Liver (tissue), 3 donors: ENCODE measurements at regions not wholly inside any gene's neighbourhood (a gene's known extent, or its start where the extent isn't known, plus 50 kb on each side); places are given as distances from the start of the nearest gene placed in this dataset.

Source experiments
- JUND ChIP-seq, 2 donors: IDR thresholded peaks; 2 replicates each; pipeline ENCODE4 v1.6.1; 2016; ENCODE audit warnings: antibody characterized with exemption in 2 of 2
- RAD21 ChIP-seq, 2 donors: IDR thresholded peaks; 2 replicates each; pipeline ENCODE4 v1.6.1; 2016; ENCODE audit warnings: antibody characterized with exemption in 2 of 2, mild to moderate bottlenecking in 2 of 2
- TF ChIP-seq, protein P1 (sequence below): fragments of 150-350 bp; IDR thresholded peaks from 2 replicates; pipeline ENCODE4 v1.5.1; 2017; ENCODE audit warnings: improper control_type of control experiment, low read depth, low read length; ENCODE audit not compliant: missing input control
- TF ChIP-seq, protein P2 (sequence below): IDR thresholded peaks from 2 replicates; pipeline ENCODE4 v1.6.1; 2016; ENCODE audit warnings: antibody characterized with exemption
- donor health status: healthy.
- donor health status: healthy.

DNA sequence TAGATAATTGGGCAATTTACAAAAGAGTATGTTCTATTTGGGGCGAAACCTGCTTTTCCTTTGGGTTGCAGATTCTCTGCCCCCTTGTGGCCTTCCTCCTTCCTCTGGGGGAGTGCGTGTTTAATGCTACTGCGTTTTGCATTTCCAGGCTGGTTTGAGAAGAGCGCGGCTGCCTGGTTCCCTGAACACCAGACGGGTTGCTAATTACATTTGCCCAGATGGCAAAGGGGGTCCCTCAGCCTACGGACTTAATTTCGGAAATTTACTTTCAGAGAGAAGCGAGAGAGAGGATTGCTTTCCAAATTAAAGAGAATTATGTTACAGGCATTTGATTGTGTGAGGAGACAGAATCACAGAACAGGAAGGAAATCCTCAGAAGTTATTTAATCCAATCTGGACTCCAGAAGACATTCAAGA, 91.9 kb upstream of the JAZF1 start:
- TF ChIP-seq, protein P1, sequence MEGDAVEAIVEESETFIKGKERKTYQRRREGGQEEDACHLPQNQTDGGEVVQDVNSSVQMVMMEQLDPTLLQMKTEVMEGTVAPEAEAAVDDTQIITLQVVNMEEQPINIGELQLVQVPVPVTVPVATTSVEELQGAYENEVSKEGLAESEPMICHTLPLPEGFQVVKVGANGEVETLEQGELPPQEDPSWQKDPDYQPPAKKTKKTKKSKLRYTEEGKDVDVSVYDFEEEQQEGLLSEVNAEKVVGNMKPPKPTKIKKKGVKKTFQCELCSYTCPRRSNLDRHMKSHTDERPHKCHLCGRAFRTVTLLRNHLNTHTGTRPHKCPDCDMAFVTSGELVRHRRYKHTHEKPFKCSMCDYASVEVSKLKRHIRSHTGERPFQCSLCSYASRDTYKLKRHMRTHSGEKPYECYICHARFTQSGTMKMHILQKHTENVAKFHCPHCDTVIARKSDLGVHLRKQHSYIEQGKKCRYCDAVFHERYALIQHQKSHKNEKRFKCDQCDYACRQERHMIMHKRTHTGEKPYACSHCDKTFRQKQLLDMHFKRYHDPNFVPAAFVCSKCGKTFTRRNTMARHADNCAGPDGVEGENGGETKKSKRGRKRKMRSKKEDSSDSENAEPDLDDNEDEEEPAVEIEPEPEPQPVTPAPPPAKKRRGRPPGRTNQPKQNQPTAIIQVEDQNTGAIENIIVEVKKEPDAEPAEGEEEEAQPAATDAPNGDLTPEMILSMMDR: peak; percentile 59
- TF ChIP-seq JUND (IDR thresholded peaks at IDR 0.05) (no peak), RAD21 (IDR thresholded peaks at IDR 0.05) (peak; percentile 77 to 86)
- TF ChIP-seq, protein P2, sequence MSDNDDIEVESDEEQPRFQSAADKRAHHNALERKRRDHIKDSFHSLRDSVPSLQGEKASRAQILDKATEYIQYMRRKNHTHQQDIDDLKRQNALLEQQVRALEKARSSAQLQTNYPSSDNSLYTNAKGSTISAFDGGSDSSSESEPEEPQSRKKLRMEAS: no peak
